Transverse colon (tissue), 4 donors: ENCODE measurements at regions not wholly inside any gene's neighbourhood (a gene's known extent, or its start where the extent isn't known, plus 50 kb on each side); places are given as distances from the start of the nearest gene placed in this dataset.
"Not testable (repeated sequence)": the region's sequence is repeated elsewhere in the genome, so short reads cannot be mapped to it uniquely, and the experiment has no call there.

ENCODE experiments used
- DNase-seq: peaks from one replicate; pipeline ENCODE4 v3.0.0-alpha.2; 2019
- H3K27ac ChIP-seq, 4 donors: fragments of 200-600 bp; sonication (generic); 2 replicates each; pipeline ENCODE4 v1.5.1; 2016 to 2018; ENCODE audit warnings: inconsistent platforms in 4 of 4
- H3K27me3 ChIP-seq: fragments of 200-600 bp; sonication (generic); 2 replicates; pipeline ENCODE4 v1.5.1; 2017; ENCODE audit warnings: inconsistent platforms
- H3K36me3 ChIP-seq, 4 donors: fragments of 200-600 bp; sonication (generic); 2 replicates each; pipeline ENCODE4 v1.5.1; 2017 to 2019; ENCODE audit warnings: inconsistent platforms in 4 of 4
- H3K4me1 ChIP-seq, 4 donors: fragments of 200-600 bp; sonication (generic); 2 replicates each; pipeline ENCODE4 v1.5.1; 2017 to 2020; ENCODE audit warnings: inconsistent platforms in 4 of 4
- H3K4me3 ChIP-seq, 4 donors: fragments of 200-600 bp; sonication (generic); 1 replicate in 1 of 4; 2 replicates in 3 of 4; pipeline versions ENCODE4 v1.5.1 to v1.6.1; 2017 to 2019; ENCODE audit warnings: inconsistent platforms in 4 of 4
- H3K9me3 ChIP-seq, 2 donors: fragments of 200-600 bp; sonication (generic); 2 replicates each; pipeline ENCODE4 v1.5.1; 2017 to 2019; ENCODE audit warnings: inconsistent platforms in 2 of 2
- CTCF ChIP-seq, 5 experiments: fragments of 200-600 bp in 3 of 5; fragments of 450-650 bp in 2 of 5; sonication (generic) in 3 of 5; IDR thresholded peaks; 1 replicate in 2 of 5; 2 replicates in 3 of 5; pipeline ENCODE4 v1.5.1; 2016 to 2017; ENCODE audit warnings: antibody characterized with exemption in 5 of 5, inconsistent platforms in 3 of 5, mild to moderate bottlenecking in 2 of 5, moderate library complexity in 1 of 5
- EP300 ChIP-seq: sonication (generic); formaldehyde crosslinking; IDR thresholded peaks from one replicate; pipeline ENCODE4 v1.6.1; 2017; ENCODE audit warnings: antibody characterized with exemption, low read depth
- POLR2A ChIP-seq: fragments of 450-650 bp; IDR thresholded peaks from one replicate; pipeline ENCODE4 v1.6.1; 2016; ENCODE audit warnings: antibody characterized with exemption, mild to moderate bottlenecking, moderate library complexity
- POLR2AphosphoS5 ChIP-seq, 3 donors: sonication (generic); formaldehyde crosslinking; IDR thresholded peaks; one replicate each; pipeline ENCODE4 v1.6.1; 2016; ENCODE audit warnings: antibody characterized with exemption in 3 of 3
- WGBS, 2 donors: methylation state at CpG; one replicate each; pipeline ENCODE4 v1.1.5; 2018; ENCODE audit warnings: low coverage in 1 of 2; 5-methylcytosine and 5-hydroxymethylcytosine counted together
- in situ Hi-C, 4 donors: fragments of 200-750 bp; cut with MboI; loops; one replicate each; pipeline versions ENCODE4 v1.15.0 to v1.15.1; 2017; ENCODE audit warnings: low sequenced_read_pairs in 3 of 4, low pct_ligation_motif_present in 1 of 4, low pct_unique_long_range_greater_than_20kb in 1 of 4
- intact Hi-C: fragments of 100-400 bp; cut with DNase I; formaldehyde crosslinking; loops from one replicate; pipeline ENCODE4 v1.15.1; 2023; ENCODE audit warnings: low total_unique reads

GRCh38 chr14:59018978-59019377, 169.5 kb upstream of the DAAM1 start:
- Histone ChIP-seq H3K4me3 (no peak overlapping the region), H3K27ac (no peak overlapping the region), H3K27me3 (no peaks in the 10 kb centered on the region), H3K9me3 (no peaks in the 10 kb centered on the region), H3K4me1 (no peaks in the 10 kb centered on the region), H3K36me3 (no peaks in the 10 kb centered on the region)
- WGBS, 2 donors = 67 to 80% methylated on average over 1 to 3 of the region's 3 CpGs
- no peak for DNase-seq
- TF ChIP-seq EP300 (no peak), CTCF (IDR thresholded peaks at IDR 0.05) (peak in 1 of 5 experiments; percentile 7)
- intact Hi-C loops (no loop called here), in situ Hi-C loops (loop anchor here in 3 of 4 donors (25.0 kb wide), 1 partner anchor 382 kb away; the partner anchor contains the start of gene DACT1 (in 3 of the 3))

- Histone ChIP-seq H3K27me3 (no peaks in the 10 kb centered on the region), H3K4me1 (no peaks in the 10 kb centered on the region), H3K4me3 (no peak overlapping the region), H3K36me3 (no peaks in the 10 kb centered on the region), H3K9me3 (no peaks in the 10 kb centered on the region), H3K27ac (no peak overlapping the region)
- WGBS, 2 donors = 77 to 80% methylated on average over 1 of the region's 1 CpG
- intact Hi-C loops = loop anchor here (10.0 kb wide), 1 partner anchor 386 kb away; the partner anchor contains the start of gene DACT1
- TF ChIP-seq CTCF (IDR thresholded peaks at IDR 0.05) = peak; percentile 11 to 40 (median 25)
- no peak for TF ChIP-seq POLR2A
- TF ChIP-seq POLR2AphosphoS5 (IDR thresholded peaks at IDR 0.05) = no peak
- TF ChIP-seq EP300 = no peak
- DNase-seq = no peak
- in situ Hi-C loops = loop anchor here in 3 of 4 donors (25.0 kb wide), 1 partner anchor 383 kb away; the partner anchor contains the start of gene DACT1 (in 3 of the 3)
Observed at GRCh38 chr14:59020382-59020781, 168.1 kb upstream of the DAAM1 start.

GRCh38 chr14:59022144-59022543, 166.3 kb upstream of the DAAM1 start:
- Histone ChIP-seq H3K4me1 (no peaks in the 10 kb centered on the region), H3K9me3 (no peaks in the 10 kb centered on the region), H3K27ac (no peak overlapping the region), H3K36me3 (no peaks in the 10 kb centered on the region), H3K27me3 (no peaks in the 10 kb centered on the region), H3K4me3 (no peak overlapping the region)
- intact Hi-C loops (loop anchor here (10.0 kb wide), 1 partner anchor 387 kb away; the partner anchor contains the start of gene DACT1), in situ Hi-C loops (loop anchor here in 3 of 4 donors (25.0 kb wide), 1 partner anchor 385 kb away; the partner anchor contains the start of gene DACT1 (in 3 of the 3))
- 70 to 100% methylated on average over 3 to 4 of the region's 4 CpGs for WGBS, 2 donors
- no peak for DNase-seq
- TF ChIP-seq CTCF (IDR thresholded peaks at IDR 0.05) = peak in 1 of 5 experiments; percentile 6
- no peak for TF ChIP-seq EP300

- intact Hi-C loops (loop anchor here (10.0 kb wide), 1 partner anchor 391 kb away; the partner anchor contains the start of gene DACT1), in situ Hi-C loops (loop anchor here in 1 of 4 donors (25.0 kb wide), 1 partner anchor 514 kb away; no protein-coding TSS in a partner anchor)
- 80 to 85% methylated on average over 2 of the region's 2 CpGs for WGBS, 2 donors
- Histone ChIP-seq H3K9me3 (no peaks in the 10 kb centered on the region), H3K4me3 (no peak overlapping the region), H3K27ac (no peak overlapping the region), H3K36me3 (no peaks in the 10 kb centered on the region), H3K27me3 (no peaks in the 10 kb centered on the region), H3K4me1 (peaks cover 0 to 3% (median 0%) of the 10 kb centered on the region in 4 donors)
- no peak for DNase-seq
- TF ChIP-seq POLR2A (no peak), EP300 (no peak), POLR2AphosphoS5 (IDR thresholded peaks at IDR 0.05) (no peak), CTCF (IDR thresholded peaks at IDR 0.05) (no peak)
Observed at GRCh38 chr14:59026081-59026480, 162.4 kb upstream of the DAAM1 start.

- DNase-seq, H3K4me1 ChIP-seq, H3K27ac ChIP-seq, H3K9me3 ChIP-seq, H3K27me3 ChIP-seq, H3K36me3 ChIP-seq, H3K4me3 ChIP-seq: not testable (repeated sequence)
- 96 to 100% methylated on average over 1 of the region's 1 CpG for WGBS, 2 donors
- in situ Hi-C loops (loop anchor here in 1 of 4 donors (25.0 kb wide), 1 partner anchor 514 kb away; no protein-coding TSS in a partner anchor), intact Hi-C loops (loop anchor here (10.0 kb wide), 1 partner anchor 392 kb away; the partner anchor contains the start of gene DACT1)
Observed at GRCh38 chr14:59026640-59027039, 161.8 kb upstream of the DAAM1 start.
